A549 (cell line): ENCODE measurements at regions not wholly inside any gene's neighbourhood (a gene's known extent, or its start where the extent isn't known, plus 50 kb on each side); places are given as distances from the start of the nearest gene placed in this dataset.
A peak's percentile ranks its signal among the peaks of the same experiment; 100 is the strongest.

Experiments used
- ATAC-seq, 2 experiments: fragments of 200-7000 bp in 1 of 2; fragments of >200 bp in 1 of 2; cut with Nextera tagmentation in 1 of 2; cut with Tn5 transposase in 1 of 2; 3 replicates each; pipeline versions ENCODE4 v1.8.0 to v1.9.1; 2018 to 2020; ENCODE audit warnings: mild to moderate bottlenecking in 1 of 2, moderate library complexity in 1 of 2
- CTCF ChIA-PET: fragments of 300-600 bp; sonication (Branson Sonifier 250); formaldehyde crosslinking; extraction: SDS; loops from one replicate; lab custom pipeline; 2021; ENCODE audit warnings: antibody characterized with exemption, inconsistent platforms; lab: Yijun Ruan, JAX
- POLR2A ChIA-PET: fragments of 350-600 bp; formaldehyde crosslinking; extraction: SDS; loops from one replicate; lab custom pipeline; 2021; ENCODE audit warnings: antibody characterized with exemption, inconsistent platforms; lab: Yijun Ruan, JAX
- DNase-seq, 2 experiments: peaks; one replicate each; pipeline versions ENCODE4 v3.0.0 to v3.0.0-alpha.2; 2011 to 2016; ENCODE audit warnings: low read depth in 1 of 2, low spot score in 1 of 2
- FAIRE-seq: peaks from 2 replicates; lab custom pipeline; 2011; peaks lifted over from hg19 to GRCh38; lab: Jason Lieb, UNC
- H3K27ac ChIP-seq, 2 experiments: fragments of >200 bp; sonication (Bioruptor Twin); formaldehyde crosslinking; 3 replicates each; pipeline ENCODE4 v1.5.1; 2016 to 2017
- H3K4me1 ChIP-seq: fragments of >200 bp; sonication (Bioruptor Twin); formaldehyde crosslinking; 3 replicates; pipeline ENCODE4 v1.6.1; 2016
- H3K4me2 ChIP-seq: fragments of >200 bp; sonication (Bioruptor Twin); formaldehyde crosslinking; 3 replicates; pipeline ENCODE4 v1.6.1; 2016
- H3K4me3 ChIP-seq: fragments of >200 bp; sonication (Bioruptor Twin); formaldehyde crosslinking; 3 replicates; pipeline ENCODE4 v1.5.1; 2016
- H3K9me3 ChIP-seq: fragments of >200 bp; sonication (Bioruptor Twin); formaldehyde crosslinking; 3 replicates; pipeline ENCODE4 v1.6.1; 2016
- ATOH8 ChIP-seq: fragments of 250-450 bp; sonication (Bioruptor Pico); IDR thresholded peaks from 2 replicates; pipeline ENCODE4 v1.5.0; 2020; ENCODE audit warnings: low read depth, mild to moderate bottlenecking, moderate library complexity
- CBX2 ChIP-seq: fragments of 200-600 bp; sonication (generic); IDR thresholded peaks from 2 replicates; pipeline ENCODE4 v1.6.1; 2016; ENCODE audit warnings: low read depth, mild to moderate bottlenecking, borderline replicate concordance
- CEBPB ChIP-seq, 2 experiments: fragments of >200 bp in 1 of 2; sonication (Bioruptor Twin) in 1 of 2; formaldehyde crosslinking in 1 of 2; IDR thresholded peaks; 2 replicates each; pipeline ENCODE4 v1.6.1; 2012 to 2016
- EHF ChIP-seq: fragments of 250-450 bp; sonication (Bioruptor Pico); IDR thresholded peaks from 2 replicates; pipeline ENCODE4 v1.5.0; 2020; ENCODE audit warnings: mild to moderate bottlenecking
- EP300 ChIP-seq, 2 experiments: fragments of >200 bp; sonication (Bioruptor Twin); formaldehyde crosslinking; IDR thresholded peaks; 2 replicates in 1 of 2; 3 replicates in 1 of 2; pipeline ENCODE4 v1.6.1; 2016 to 2017
- FOSB ChIP-seq: fragments of 250-450 bp; sonication (Bioruptor Pico); IDR thresholded peaks from 2 replicates; pipeline ENCODE4 v1.5.0; 2020; ENCODE audit warnings: mild to moderate bottlenecking, moderate library complexity
- FOSL2 ChIP-seq, 2 experiments: fragments of 450-650 bp in 1 of 2; fragments of >200 bp in 1 of 2; sonication (Bioruptor Twin) in 1 of 2; formaldehyde crosslinking; IDR thresholded peaks; 2 replicates each; pipeline versions ENCODE4 v1.5.0 to v1.6.1; 2016 to 2020; ENCODE audit warnings: mild to moderate bottlenecking in 1 of 2, moderate library complexity in 1 of 2
- HDAC2 ChIP-seq: fragments of 200-600 bp; sonication (generic); IDR thresholded peaks from 2 replicates; pipeline ENCODE4 v1.6.1; 2016
- HMGXB4 ChIP-seq: fragments of 250-450 bp; sonication (Bioruptor Pico); IDR thresholded peaks from 2 replicates; pipeline ENCODE4 v1.5.0; 2021; ENCODE audit warnings: mild to moderate bottlenecking, moderate library complexity, borderline replicate concordance
- HOXA7 ChIP-seq: fragments of 250-450 bp; sonication (Bioruptor Pico); IDR thresholded peaks from 2 replicates; pipeline ENCODE4 v1.5.0; 2020; ENCODE audit warnings: mild to moderate bottlenecking, moderate library complexity
- MAFK ChIP-seq: fragments of 450-650 bp; IDR thresholded peaks from 2 replicates; pipeline ENCODE4 v1.6.1; 2014; ENCODE audit not compliant: partially characterized antibody
- MYC ChIP-seq: IDR thresholded peaks from 2 replicates; pipeline ENCODE4 v1.6.1; 2012; ENCODE audit warnings: mild to moderate bottlenecking, inconsistent platforms, low read length, improper control_type of control experiment, borderline replicate concordance
- NFE2L2 ChIP-seq: fragments of 150-350 bp; conservative IDR thresholded peaks from 2 replicates; pipeline ENCODE4 v1.6.1; 2014; ENCODE audit warnings: low read length
- NPAS2 ChIP-seq: fragments of 250-450 bp; sonication (Bioruptor Pico); IDR thresholded peaks from 2 replicates; pipeline ENCODE4 v1.8.0; 2022; ENCODE audit warnings: mild to moderate bottlenecking, moderate library complexity, borderline replicate concordance
- PBX3 ChIP-seq: IDR thresholded peaks from 2 replicates; pipeline ENCODE4 v1.6.1; 2012
- PHF8 ChIP-seq: fragments of 200-600 bp; sonication (generic); IDR thresholded peaks from 2 replicates; pipeline ENCODE4 v1.6.1; 2016; ENCODE audit warnings: low read depth, mild to moderate bottlenecking, antibody characterized with exemption, moderate library complexity, borderline replicate concordance
- RAD21 ChIP-seq, 2 experiments: fragments of >200 bp in 1 of 2; sonication (Bioruptor Twin) in 1 of 2; formaldehyde crosslinking in 1 of 2; IDR thresholded peaks in 1 of 2; conservative IDR thresholded peaks in 1 of 2; 2 replicates in 1 of 2; 3 replicates in 1 of 2; pipeline ENCODE4 v1.6.1; 2012 to 2018; ENCODE audit warnings: inconsistent platforms in 1 of 2
- RCOR1 ChIP-seq: fragments of 150-350 bp; IDR thresholded peaks from 2 replicates; pipeline ENCODE4 v1.6.1; 2014; ENCODE audit warnings: antibody characterized with exemption, low read length, low read depth
- SREBF2 ChIP-seq: fragments of 450-650 bp; IDR thresholded peaks from 2 replicates; pipeline ENCODE4 v1.6.1; 2014; ENCODE audit warnings: mild to moderate bottlenecking, moderate library complexity
- ZC3H11A ChIP-seq: fragments of 450-650 bp; IDR thresholded peaks from 2 replicates; pipeline ENCODE4 v1.6.1; 2014; ENCODE audit warnings: antibody characterized with exemption, mild to moderate bottlenecking
- ZFP36 ChIP-seq: fragments of 450-650 bp; IDR thresholded peaks from 2 replicates; pipeline ENCODE4 v1.6.1; 2014; ENCODE audit warnings: borderline replicate concordance; ENCODE audit not compliant: partially characterized antibody
- ZNF302 ChIP-seq: fragments of 250-450 bp; sonication (Bioruptor Pico); IDR thresholded peaks from 2 replicates; pipeline ENCODE4 v1.9.0; 2021; ENCODE audit warnings: inconsistent platforms, mild to moderate bottlenecking, moderate library complexity
- WGBS: methylation state at CpG from one replicate; pipeline ENCODE4 v1.1.6; 2017; ENCODE audit errors: missing lambda C conversion rate; 5-methylcytosine and 5-hydroxymethylcytosine counted together

- Histone ChIP-seq H3K4me2 (no peak overlapping the region), H3K9me3 (no peaks in the 10 kb centered on the region), H3K4me3 (no peak overlapping the region), H3K27ac (no peak overlapping the region)
- ChIA-PET CTCF (no interaction called here), POLR2A (no interaction called here)
- FAIRE-seq, result no peak
- TF ChIP-seq HDAC2 (no peak), PHF8 (no peak), SREBF2 (no peak), CEBPB (IDR thresholded peaks at IDR 0.05) (no peak), FOSL2 (IDR thresholded peaks at IDR 0.05) (no peak), FOSL2 (CRISPR knock-in tag; IDR thresholded peaks at IDR 0.05) (no peak), MYC (no peak), CBX2 (no peak), ATOH8 (CRISPR knock-in tag) (no peak), RAD21 (conservative IDR thresholded peaks at IDR 0.05 in 1 of 2, IDR thresholded peaks at IDR 0.05 in 1 of 2) (no peak), PBX3 (no peak), HOXA7 (no peak), NPAS2 (CRISPR knock-in tag) (no peak), ZFP36 (no peak), EP300 (IDR thresholded peaks at IDR 0.05) (no peak), NFE2L2 (no peak), FOSB (CRISPR knock-in tag) (no peak), RCOR1 (no peak)
- TF ChIP-seq, all 56 proteins: peak for 0
- ATAC-seq (no peak), DNase-seq (no peak)
- no peaks in the 10 kb centered on the region for H3K4me1 ChIP-seq
- WGBS, result 14% methylated on average over 3 of the region's 3 CpGs
These were observed 784.5 kb downstream of the TSN start for GRCh38 chr2:122539920-122540319.

GRCh38 chr2:122542236-122542635, 786.8 kb downstream of the TSN start:
- no peak for FAIRE-seq
- no peaks in the 10 kb centered on the region for H3K9me3 ChIP-seq
- no peaks in the 10 kb centered on the region for H3K4me1 ChIP-seq
- ChIA-PET POLR2A (no interaction called here), CTCF (no interaction called here)
- H3K4me2 ChIP-seq, result no peak overlapping the region
- ATAC-seq, result no peak
- DNase-seq, result no peak
- 4% methylated on average over 6 of the region's 6 CpGs for WGBS
- no peak overlapping the region for H3K27ac ChIP-seq
- H3K4me3 ChIP-seq, result no peak overlapping the region
- TF ChIP-seq EHF, result no peak
- TF ChIP-seq ZNF302 (CRISPR knock-in tag), result no peak
- TF ChIP-seq CEBPB (IDR thresholded peaks at IDR 0.05), result no peak
- TF ChIP-seq NFE2L2, result peak; percentile 65
- TF ChIP-seq HMGXB4 (CRISPR knock-in tag), result no peak
- TF ChIP-seq PBX3, result no peak
- TF ChIP-seq MYC, result no peak
- peak; percentile 4 for TF ChIP-seq MAFK
- TF ChIP-seq PHF8, result no peak
- TF ChIP-seq ZFP36, result no peak
- no peak for TF ChIP-seq ZC3H11A
- TF ChIP-seq, all 56 proteins: peak for 2
